Endothelial cell (in vitro differentiated cells): ENCODE measurements at regions not wholly inside any gene's neighbourhood (a gene's known extent, or its start where the extent isn't known, plus 50 kb on each side); places are given as distances from the start of the nearest gene placed in this dataset.

Experiments
- DNase-seq: peaks from one replicate; pipeline ENCODE4 v3.0.0; 2021; ENCODE audit warnings: low spot score
- H3K27ac Mint-ChIP-seq: one replicate; pipeline ENCODE4 v1.8.0; 2021; ENCODE audit warnings: mixed read lengths, inconsistent platforms; ENCODE audit not compliant: unreplicated experiment
- H3K27me3 Mint-ChIP-seq: one replicate; pipeline ENCODE4 v1.8.0; 2021; ENCODE audit warnings: mild to moderate bottlenecking, moderate library complexity, mixed read lengths, inconsistent platforms; ENCODE audit not compliant: unreplicated experiment
- H3K36me3 Mint-ChIP-seq: one replicate; pipeline ENCODE4 v1.8.0; 2021; ENCODE audit warnings: mild to moderate bottlenecking, low read depth, mixed read lengths, inconsistent platforms; ENCODE audit not compliant: unreplicated experiment
- H3K4me1 Mint-ChIP-seq: one replicate; pipeline ENCODE4 v1.8.0; 2021; ENCODE audit warnings: mild to moderate bottlenecking, mixed read lengths, inconsistent platforms; ENCODE audit not compliant: unreplicated experiment
- H3K4me3 Mint-ChIP-seq: one replicate; pipeline ENCODE4 v1.8.0; 2021; ENCODE audit warnings: mild to moderate bottlenecking, mixed read lengths, inconsistent platforms; ENCODE audit not compliant: unreplicated experiment
- H3K9me3 Mint-ChIP-seq: one replicate; pipeline ENCODE4 v1.8.0; 2021; ENCODE audit warnings: mixed read lengths, inconsistent platforms; ENCODE audit not compliant: unreplicated experiment
- TF ChIP-seq, protein P1 (sequence below): fragments of 200-600 bp; sonication (generic); IDR thresholded peaks from one replicate; pipeline ENCODE4 v1.5.0; 2021; ENCODE audit warnings: antibody characterized with exemption; ENCODE audit not compliant: unreplicated experiment

- Mint-ChIP-seq H3K4me3 (no peak overlapping the region), H3K4me1 (no peaks in the 10 kb centered on the region), H3K27me3 (no peaks in the 10 kb centered on the region), H3K36me3 (no peaks in the 10 kb centered on the region), H3K27ac (no peak overlapping the region), H3K9me3 (no peaks in the 10 kb centered on the region)
- TF ChIP-seq, protein P1, sequence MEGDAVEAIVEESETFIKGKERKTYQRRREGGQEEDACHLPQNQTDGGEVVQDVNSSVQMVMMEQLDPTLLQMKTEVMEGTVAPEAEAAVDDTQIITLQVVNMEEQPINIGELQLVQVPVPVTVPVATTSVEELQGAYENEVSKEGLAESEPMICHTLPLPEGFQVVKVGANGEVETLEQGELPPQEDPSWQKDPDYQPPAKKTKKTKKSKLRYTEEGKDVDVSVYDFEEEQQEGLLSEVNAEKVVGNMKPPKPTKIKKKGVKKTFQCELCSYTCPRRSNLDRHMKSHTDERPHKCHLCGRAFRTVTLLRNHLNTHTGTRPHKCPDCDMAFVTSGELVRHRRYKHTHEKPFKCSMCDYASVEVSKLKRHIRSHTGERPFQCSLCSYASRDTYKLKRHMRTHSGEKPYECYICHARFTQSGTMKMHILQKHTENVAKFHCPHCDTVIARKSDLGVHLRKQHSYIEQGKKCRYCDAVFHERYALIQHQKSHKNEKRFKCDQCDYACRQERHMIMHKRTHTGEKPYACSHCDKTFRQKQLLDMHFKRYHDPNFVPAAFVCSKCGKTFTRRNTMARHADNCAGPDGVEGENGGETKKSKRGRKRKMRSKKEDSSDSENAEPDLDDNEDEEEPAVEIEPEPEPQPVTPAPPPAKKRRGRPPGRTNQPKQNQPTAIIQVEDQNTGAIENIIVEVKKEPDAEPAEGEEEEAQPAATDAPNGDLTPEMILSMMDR, result no peak
- DNase-seq, result no peak
These were observed 660.2 kb upstream of the IGFBP3 start for GRCh38 chr7:46581268-46581667.

- no peak overlapping the region for H3K4me3 Mint-ChIP-seq
- H3K27me3 Mint-ChIP-seq, result no peaks in the 10 kb centered on the region
- no peaks in the 10 kb centered on the region for H3K36me3 Mint-ChIP-seq
- TF ChIP-seq, protein P1, result no peak
- no peak overlapping the region for H3K27ac Mint-ChIP-seq
- no peak for DNase-seq
- no peaks in the 10 kb centered on the region for H3K9me3 Mint-ChIP-seq
- H3K4me1 Mint-ChIP-seq, result no peaks in the 10 kb centered on the region
These were observed 659.7 kb upstream of the IGFBP3 start for GRCh38 chr7:46580766-46581165.

DNA sequence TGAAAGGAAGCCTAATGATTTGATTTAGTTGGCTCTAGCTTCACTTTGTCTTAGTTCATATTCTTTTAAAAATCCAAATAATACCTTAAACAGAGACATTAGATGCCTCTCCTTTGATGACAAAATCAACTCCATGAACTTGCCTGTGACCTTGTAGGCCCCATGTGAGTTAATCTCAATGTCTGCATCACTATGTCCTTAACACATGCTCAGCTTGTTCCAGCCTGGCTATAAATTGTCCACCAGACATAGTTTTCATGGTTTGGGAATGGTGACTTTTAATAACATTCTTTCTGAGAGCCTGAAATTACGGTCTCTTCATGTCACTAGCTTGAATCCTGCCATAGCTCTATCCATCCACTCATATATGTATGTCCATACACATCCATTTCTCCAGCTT, 656.3 kb upstream of the IGFBP3 start:
- TF ChIP-seq, protein P1, result no peak
- Mint-ChIP-seq H3K27me3 (no peaks in the 10 kb centered on the region), H3K27ac (no peak overlapping the region), H3K4me1 (no peaks in the 10 kb centered on the region), H3K36me3 (no peaks in the 10 kb centered on the region), H3K9me3 (no peaks in the 10 kb centered on the region), H3K4me3 (no peak overlapping the region)
- DNase-seq, result no peak

- H3K9me3 Mint-ChIP-seq, result no peaks in the 10 kb centered on the region
These were observed 655.9 kb upstream of the IGFBP3 start for GRCh38 chr7:46576950-46577349.

GRCh38 chr7:46572691-46573090, 651.6 kb upstream of the IGFBP3 start:
- Mint-ChIP-seq H3K27ac (no peak overlapping the region), H3K9me3 (no peaks in the 10 kb centered on the region), H3K4me1 (no peaks in the 10 kb centered on the region), H3K4me3 (no peak overlapping the region), H3K36me3 (no peaks in the 10 kb centered on the region), H3K27me3 (no peaks in the 10 kb centered on the region)
- no peak for DNase-seq
- TF ChIP-seq, protein P1, result no peak

More at GRCh38 chr7:46576950-46577349, 655.9 kb upstream of the IGFBP3 start:
- no peaks in the 10 kb centered on the region for H3K36me3 Mint-ChIP-seq
- H3K4me3 Mint-ChIP-seq, result no peak overlapping the region
- H3K27me3 Mint-ChIP-seq, result no peaks in the 10 kb centered on the region
- no peak for DNase-seq
- TF ChIP-seq, protein P1, result no peak
- H3K27ac Mint-ChIP-seq, result no peak overlapping the region
- H3K4me1 Mint-ChIP-seq, result no peaks in the 10 kb centered on the region
